C1 segment of cervical spinal cord (tissue), 14 donors: ENCODE measurements at regions not wholly inside any gene's neighbourhood (a gene's known extent, or its start where the extent isn't known, plus 50 kb on each side); places are given as distances from the start of the nearest gene placed in this dataset.
"Not testable (repeated sequence)": the region's sequence is repeated elsewhere in the genome, so short reads cannot be mapped to it uniquely, and the experiment has no call there.

Experiments used
- DNase-seq, 14 donors: peaks; one replicate each; lab custom pipeline; 2025; lab: John Stamatoyannopoulos, UW

- DNase-seq = no peak
Observed at GRCh38 chr11:104776501-104777170, 121.6 kb downstream of the CASP12 start.

- DNase-seq = no peak
Observed at GRCh38 chr11:104774578-104774977, 123.7 kb downstream of the CASP12 start.

GRCh38 chr11:104772806-104773241, 125.4 kb downstream of the CASP12 start:
- DNase-seq = no peak

- no peak for DNase-seq
Observed at GRCh38 chr11:104771763-104772162, 126.5 kb downstream of the CASP12 start.

- not testable (repeated sequence) for DNase-seq
Observed at GRCh38 chr11:104771046-104771445, 127.2 kb downstream of the CASP12 start.

- DNase-seq = no peak
Observed at GRCh38 chr11:104765401-104766095, 132.7 kb downstream of the CASP12 start.

GRCh38 chr11:104764710-104765045, 133.6 kb downstream of the CASP12 start:
- no peak for DNase-seq

- no peak for DNase-seq
Observed at GRCh38 chr11:104763930-104764709, 134.1 kb downstream of the CASP12 start.

- DNase-seq = no peak
Observed at GRCh38 chr11:104761511-104761910, 136.7 kb downstream of the CASP12 start.

GRCh38 chr11:104759464-104759863, 138.8 kb downstream of the CASP12 start:
- DNase-seq = no peak

GRCh38 chr11:104738918-104739317, 159.3 kb downstream of the CASP12 start:
- DNase-seq = no peak

- DNase-seq = no peak
Observed at GRCh38 chr11:104738208-104738607, 160.1 kb downstream of the CASP12 start.

GRCh38 chr11:104736502-104736901, 161.8 kb downstream of the CASP12 start:
- DNase-seq = no peak

- no peak for DNase-seq
Observed at GRCh38 chr11:104734998-104735397, 163.3 kb downstream of the CASP12 start.

- DNase-seq = no peak
Observed at GRCh38 chr11:104731890-104732289, 166.4 kb downstream of the CASP12 start.

- DNase-seq = no peak
Observed at GRCh38 chr11:104728927-104729326, 169.3 kb downstream of the CASP12 start.

- DNase-seq = no peak
Observed at GRCh38 chr11:104727768-104728167, 170.5 kb downstream of the CASP12 start.

GRCh38 chr11:104727095-104727494, 171.2 kb downstream of the CASP12 start:
- DNase-seq = no peak

GRCh38 chr11:104725796-104726408, 172.4 kb downstream of the CASP12 start:
- DNase-seq = no peak

GRCh38 chr11:104713401-104713800, 184.9 kb downstream of the CASP12 start:
- DNase-seq = no peak

- DNase-seq = peak in 1 of 14 donors; percentile 27
Observed at GRCh38 chr11:104705490-104706190, 192.6 kb downstream of the CASP12 start.
